SH-SY5Y (cell line): ENCODE measurements at regions not wholly inside any gene's neighbourhood (a gene's known extent, or its start where the extent isn't known, plus 50 kb on each side); places are given as distances from the start of the nearest gene placed in this dataset.

Experiments used
- GATA2 ChIP-seq: IDR thresholded peaks from 2 replicates; pipeline ENCODE4 v1.6.1; 2011; ENCODE audit warnings: mild to moderate bottlenecking, low read depth, low read length
- GATA3 ChIP-seq: IDR thresholded peaks from 2 replicates; pipeline ENCODE4 v1.6.1; 2011; ENCODE audit warnings: low read depth, mild to moderate bottlenecking, low read length, moderate library complexity

GRCh38 chr6:66860328-66860727, 1153.3 kb upstream of the EYS start:
- TF ChIP-seq GATA2 (no peak), GATA3 (no peak)
